ENCODE measurements at regions not wholly inside any gene's neighbourhood (a gene's known extent, or its start where the extent isn't known, plus 50 kb on each side); places are given as distances from the start of the nearest gene placed in this dataset.

DNA sequence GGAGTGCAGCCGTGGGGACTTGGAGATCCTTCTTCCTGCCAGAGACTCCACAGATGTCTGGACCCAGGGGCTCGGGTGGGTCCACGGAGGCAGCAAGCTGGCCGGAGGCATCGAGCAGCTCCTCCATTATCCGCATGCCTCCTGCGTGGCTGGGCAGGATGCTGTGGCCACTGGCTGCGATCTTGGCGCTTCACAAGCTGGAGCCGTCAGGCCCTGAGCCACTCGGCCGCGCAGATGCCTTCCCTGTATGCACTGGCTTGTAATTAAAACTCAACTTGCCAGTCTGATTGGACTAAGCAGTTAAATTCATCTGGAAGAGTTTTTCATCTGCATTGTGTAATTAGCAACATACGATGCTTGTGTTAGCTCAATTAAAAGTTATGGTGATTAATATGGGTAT, 151.5 kb downstream of the AACS start:
- no peak overlapping the region for H2BK5ac ChIP-seq (ENCODE audit: low read depth, low read length)
- no peaks in the 10 kb centered on the region for H3K23me2 ChIP-seq (ENCODE audit: low read depth, low read length)
- H3K9ac ChIP-seq (replicated peaks in 1 of 4; ENCODE audit: extremely low read depth in 1 of 4, low read depth in 3 of 4, low read length in 3 of 4) = no peak overlapping the region
- H3K4me3 ChIP-seq (ENCODE audit: extremely low read depth in 1 of 4, insufficient read depth in 2 of 4, low read depth in 3 of 4, low read length in 4 of 4) = no peak overlapping the region
- H3K4ac ChIP-seq (replicated peaks; ENCODE audit: insufficient read length, low read depth, low read length) = no peak overlapping the region
- H3K27me3 ChIP-seq (replicated peaks in 1 of 4; ENCODE audit: control insufficient read depth in 3 of 4, extremely low read depth in 1 of 4, insufficient read depth in 3 of 4, low read length in 3 of 4) = no peaks in the 10 kb centered on the region
- no peak overlapping the region for H2BK15ac ChIP-seq (ENCODE audit: low read length)
- no peak overlapping the region for H4K8ac ChIP-seq (ENCODE audit: extremely low read depth, insufficient read depth, low read length)
- H2BK120ac ChIP-seq (replicated peaks; ENCODE audit: low read depth, low read length) = no peak overlapping the region
- no peak overlapping the region for H3K18ac ChIP-seq (ENCODE audit: extremely low read depth, low read length)
- FAIRE-seq (no peak), DNase-seq (ENCODE audit: low read depth in 1 of 2, low spot score in 2 of 2) (no peak)
- CTCF ChIA-PET (ENCODE audit: partially characterized antibody) = interaction anchor here (1.0 to 5.9 kb wide), 3 partner anchors 12 to 20 kb away, joined by 4 to 46 read pairs (median 6); no protein-coding TSS in a partner anchor
- peaks cover 0 to 77% of the 10 kb centered on the region in 2 experiments; a peak in 2 of 4 replicates for H3K79me2 ChIP-seq (ENCODE audit: control insufficient read depth in 1 of 2, insufficient read depth in 2 of 2, low read length in 2 of 2)
- H3K27ac ChIP-seq (ENCODE audit: low read depth, low read length) = no peak overlapping the region
- no peak overlapping the region for H2BK12ac ChIP-seq (ENCODE audit: low read depth, low read length)
- H2AK5ac ChIP-seq (ENCODE audit: low read depth, low read length) = no peak overlapping the region
- peaks cover 6 to 12% of the 10 kb centered on the region in 2 experiments for H4K20me1 ChIP-seq (replicated peaks in 1 of 2; ENCODE audit: control insufficient read depth in 1 of 2, insufficient read depth in 2 of 2, low read length in 2 of 2)
- peaks cover 0 to 3% (median 0%) of the 10 kb centered on the region in 4 experiments; a peak in 2 of 7 replicates for H3K4me1 ChIP-seq (replicated peaks in 1 of 4; ENCODE audit: control insufficient read depth in 3 of 4, insufficient read depth in 4 of 4, low read length in 3 of 4)
- H2BK20ac ChIP-seq (ENCODE audit: low read length) = no peak overlapping the region
- H3K9me3 ChIP-seq (ENCODE audit: insufficient read depth in 2 of 2, low read depth in 1 of 2, low read length in 1 of 2) = no peaks in the 10 kb centered on the region
- no peak overlapping the region for H2AFZ ChIP-seq (ENCODE audit: low read length)
- 94% methylated on average over 14 of the region's 14 CpGs; no CpG with 5 or more reads in 1 of the 2 experiments for WGBS, 2 experiments (ENCODE audit: extremely low coverage in 1 of 2, insufficient coverage in 1 of 2, insufficient read length in 1 of 2, insufficient replicate concordance in 2 of 2, low coverage in 1 of 2, low lambda C conversion rate in 2 of 2, missing lambda C conversion rate in 1 of 2)
- no peak overlapping the region for H3K4me2 ChIP-seq (ENCODE audit: insufficient read depth in 1 of 2, low read depth in 2 of 2, low read length in 2 of 2)
- no peak overlapping the region for H3K14ac ChIP-seq (ENCODE audit: insufficient read length)
- no peak overlapping the region for H4K5ac ChIP-seq (ENCODE audit: insufficient read length, low read depth, low read length)
- H3K56ac ChIP-seq (replicated peaks; ENCODE audit: insufficient read length, low read depth, low read length) = no peak overlapping the region
- POLR2A ChIA-PET (ENCODE audit: partially characterized antibody) = interaction anchor here (1.1 to 1.2 kb wide), 2 partner anchors 11 to 19 kb away, joined by 3 to 4 read pairs; no protein-coding TSS in a partner anchor
- peaks cover 13% of the 10 kb centered on the region for H3K79me1 ChIP-seq (ENCODE audit: low read depth, low read length)
- H4K91ac ChIP-seq (replicated peaks; ENCODE audit: insufficient read length, low read length) = no peak overlapping the region
- no peaks in the 10 kb centered on the region; a peak in 1 of 8 replicates for H3K36me3 ChIP-seq (ENCODE audit: control insufficient read depth in 2 of 4, insufficient read depth in 4 of 4, low read length in 3 of 4)
- H3K23ac ChIP-seq (ENCODE audit: insufficient read length) = no peak overlapping the region
- TF ChIP-seq SP1 (IDR thresholded peaks at IDR 0.05; ENCODE audit: low read depth, low read length) (no peak), TAF1 (IDR thresholded peaks at IDR 0.05; ENCODE audit: low read depth, low read length) (no peak), CTBP2 (IDR thresholded peaks at IDR 0.05; ENCODE audit: borderline replicate concordance, insufficient read depth, insufficient read length, low read length) (no peak), PHF8 (conservative IDR thresholded peaks at IDR 0.05; ENCODE audit: low read depth, low read length) (no peak), CHD1 (IDR thresholded peaks at IDR 0.05; ENCODE audit: low read depth, low read length) (no peak)
- TF ChIP-seq, protein P1, sequence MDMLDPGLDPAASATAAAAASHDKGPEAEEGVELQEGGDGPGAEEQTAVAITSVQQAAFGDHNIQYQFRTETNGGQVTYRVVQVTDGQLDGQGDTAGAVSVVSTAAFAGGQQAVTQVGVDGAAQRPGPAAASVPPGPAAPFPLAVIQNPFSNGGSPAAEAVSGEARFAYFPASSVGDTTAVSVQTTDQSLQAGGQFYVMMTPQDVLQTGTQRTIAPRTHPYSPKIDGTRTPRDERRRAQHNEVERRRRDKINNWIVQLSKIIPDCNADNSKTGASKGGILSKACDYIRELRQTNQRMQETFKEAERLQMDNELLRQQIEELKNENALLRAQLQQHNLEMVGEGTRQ (IDR thresholded peaks at IDR 0.05; ENCODE audit: low read length) = no peak
